SK-N-DZ (cell line): ENCODE measurements at regions not wholly inside any gene's neighbourhood (a gene's known extent, or its start where the extent isn't known, plus 50 kb on each side); places are given as distances from the start of the nearest gene placed in this dataset.
"Not testable (repeated sequence)": the region's sequence is repeated elsewhere in the genome, so short reads cannot be mapped to it uniquely, and the experiment has no call there.

Source experiments
- DNase-seq: peaks from one replicate; pipeline ENCODE4 v3.0.0-alpha.2; 2015; ENCODE audit warnings: low spot score
- small RNA-seq, 2 experiments: library from RNA; depleted of rRNA; stranded (forward); fragments of <200 nt; gene quantifications; one replicate each; pipeline ENCODE3, GENCODE V24; 2014

DNA sequence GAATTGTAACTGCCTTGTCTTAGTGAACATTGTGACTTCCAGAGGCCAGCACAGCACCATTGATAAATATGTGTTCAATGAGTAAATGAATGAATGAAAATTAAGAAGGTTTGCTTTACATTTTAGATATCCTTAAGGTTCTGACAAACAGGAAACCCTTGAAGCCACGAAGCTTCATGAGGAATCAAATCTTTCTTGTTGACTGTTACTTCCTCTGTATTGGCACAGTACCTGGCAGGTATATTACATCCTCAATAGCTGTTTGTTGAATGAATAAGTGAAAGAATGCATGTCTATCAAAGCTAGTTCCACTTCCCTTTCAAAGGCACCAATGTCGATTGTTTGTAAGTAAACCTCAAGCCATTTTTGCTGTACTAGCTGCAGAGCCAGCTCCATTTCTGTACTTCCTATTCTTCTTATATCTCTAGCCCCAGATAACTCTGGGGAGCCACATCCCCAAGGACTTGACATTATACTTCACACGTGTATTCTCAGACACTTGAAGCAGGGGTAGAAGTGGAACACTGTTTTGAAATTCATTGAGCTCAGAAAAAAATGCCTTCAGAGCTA lies 140.3 kb upstream of the RAG2 start:
- DNase-seq, result no peak

DNA sequence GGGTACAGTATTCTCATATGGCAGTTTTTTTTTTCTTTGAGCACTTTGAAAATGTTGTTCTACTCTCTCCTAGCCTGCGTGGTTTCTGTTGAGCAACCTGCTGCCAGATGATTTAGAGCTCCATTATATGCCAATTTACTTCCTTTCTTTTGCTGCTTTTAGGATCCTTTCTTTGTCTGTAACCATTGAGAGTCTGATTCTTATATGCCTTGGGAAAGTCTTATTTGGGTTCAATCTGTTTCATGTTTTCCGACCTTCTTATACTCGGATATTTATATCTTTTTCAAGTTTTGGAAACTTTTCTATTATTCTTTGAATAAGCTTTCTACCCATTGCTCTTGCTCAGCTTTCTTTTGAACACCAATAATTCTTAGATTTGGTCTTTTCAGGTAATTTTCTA lies 138.1 kb upstream of the RAG2 start:
- no peak for DNase-seq

DNA sequence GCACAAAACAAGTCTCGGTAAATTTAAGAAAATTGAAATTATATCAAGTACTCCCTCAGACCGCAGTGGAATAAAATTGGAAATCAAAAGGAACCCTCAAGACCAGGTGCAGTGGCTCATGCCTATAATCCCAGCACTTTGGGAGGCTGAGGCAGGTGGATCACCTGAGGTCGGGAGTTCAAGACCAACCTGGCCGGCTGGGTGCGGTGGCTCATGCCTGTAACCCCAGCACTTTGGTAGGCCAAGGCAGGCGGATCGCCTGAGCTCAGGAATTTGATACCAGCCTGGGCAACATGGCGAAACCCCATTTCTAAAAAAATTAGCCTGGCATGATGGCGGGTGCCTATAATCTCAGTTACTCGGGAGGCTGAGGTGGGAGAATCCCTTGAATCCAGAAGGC lies 135.7 kb upstream of the RAG2 start:
- not testable (repeated sequence) for DNase-seq

DNA sequence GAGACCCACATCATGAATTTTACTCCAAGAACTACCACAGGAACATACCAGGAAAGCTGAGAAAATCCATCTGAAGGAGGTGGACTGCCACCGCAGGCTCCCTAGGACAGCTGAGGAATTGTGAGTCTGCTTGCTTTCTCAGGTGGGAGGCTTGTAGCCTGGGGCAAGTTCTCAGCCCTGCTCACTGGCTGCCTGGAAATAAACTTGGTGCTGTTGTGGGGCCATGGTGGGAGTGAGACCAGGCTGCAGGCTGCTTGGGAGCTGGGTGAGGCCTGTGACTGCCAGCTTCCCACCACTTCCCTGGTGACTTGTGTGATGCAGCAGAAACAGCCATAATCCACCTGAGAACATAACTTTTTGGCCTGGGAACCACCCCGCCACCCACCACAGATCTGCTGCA lies 132.7 kb upstream of the RAG2 start:
- DNase-seq, result no peak

DNA sequence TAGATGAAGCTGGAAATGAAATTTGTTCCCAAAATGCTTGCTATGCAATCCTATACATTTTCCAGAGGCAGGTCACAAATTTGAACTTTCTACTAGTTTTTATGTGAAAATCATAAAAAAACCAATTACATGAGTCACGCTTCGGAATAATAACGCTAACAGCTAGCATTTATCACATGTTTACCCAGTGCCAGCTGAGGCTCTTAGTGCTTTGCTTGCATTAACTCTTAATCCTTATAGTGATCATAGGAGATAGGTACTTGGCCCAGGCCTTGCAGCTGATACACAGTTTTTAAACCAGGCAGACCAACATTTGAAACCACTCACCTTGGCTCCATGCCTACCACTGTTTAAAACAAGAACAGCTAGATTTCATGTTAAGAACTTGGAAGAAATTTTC lies 131.8 kb upstream of the RAG2 start:
- no peak for DNase-seq

DNA sequence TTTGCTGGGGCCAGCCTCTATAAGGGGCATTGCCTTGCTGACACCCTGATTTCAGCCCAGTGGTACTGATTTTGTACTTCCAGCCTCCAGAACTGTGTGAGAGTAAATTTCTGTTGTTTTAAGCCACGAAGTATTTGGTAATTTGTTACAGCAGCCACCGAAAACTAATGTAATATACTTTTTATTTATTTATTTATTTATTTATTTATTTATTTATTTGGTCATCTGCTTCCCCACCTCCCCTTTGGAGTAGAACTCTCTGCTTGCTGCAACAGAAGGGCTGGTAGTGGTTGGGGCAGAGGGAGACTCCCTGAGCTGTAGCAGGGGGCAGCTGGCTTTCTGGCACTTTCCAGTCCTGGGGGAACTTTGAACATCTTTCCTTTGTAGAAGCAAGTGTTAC lies 128.4 kb upstream of the RAG2 start:
- no peak for DNase-seq

DNA sequence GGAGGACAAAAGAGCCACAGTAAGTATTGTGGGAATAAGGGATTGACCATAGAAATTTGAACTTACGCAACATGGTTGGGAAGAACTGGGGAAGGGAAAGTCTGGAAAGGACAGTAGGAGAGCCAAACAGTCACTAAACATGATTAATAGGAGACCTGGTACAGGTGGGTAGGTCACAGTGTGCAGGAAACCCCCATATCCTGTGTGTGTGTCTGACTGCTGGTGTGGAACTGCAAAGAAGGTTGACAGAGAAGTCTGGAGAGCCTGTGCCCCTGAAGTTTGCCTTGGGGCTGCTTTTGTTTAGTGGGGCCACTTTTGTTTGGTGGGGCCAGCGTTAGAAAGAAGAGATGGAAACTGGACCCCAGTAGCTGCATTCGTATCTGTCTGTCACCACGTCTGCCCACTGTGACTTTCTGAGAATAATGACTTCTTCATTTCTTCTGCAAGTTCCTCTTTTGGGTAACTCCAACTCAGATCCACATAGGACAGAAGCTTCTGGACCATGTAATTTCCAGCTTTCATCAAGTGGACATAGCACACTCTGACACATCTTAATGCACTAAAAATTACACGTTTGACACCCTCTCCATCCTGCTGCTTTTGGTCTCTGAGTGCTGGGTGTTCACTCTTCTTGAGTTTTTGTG lies 126.8 kb upstream of the RAG2 start:
- no peak for DNase-seq

DNA sequence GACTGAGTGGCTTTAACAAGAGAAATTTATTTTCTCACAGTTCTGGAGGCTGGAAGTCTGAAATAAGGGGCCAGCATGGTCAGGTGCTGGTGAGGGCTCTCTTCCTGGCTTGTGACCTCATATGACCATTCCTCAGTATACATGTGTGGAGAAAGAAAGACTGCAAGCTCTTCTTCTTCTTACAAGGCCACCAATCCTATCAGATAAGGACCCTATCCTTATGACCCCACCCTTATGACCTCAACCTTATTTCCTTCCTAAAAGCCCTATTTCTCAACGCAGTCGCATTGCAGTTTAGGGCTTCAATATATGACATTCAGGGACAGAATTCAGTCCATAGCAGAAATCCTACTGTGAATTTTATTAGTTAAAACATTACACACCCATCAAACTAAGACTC lies 124.4 kb upstream of the RAG2 start:
- DNase-seq, result no peak

DNA sequence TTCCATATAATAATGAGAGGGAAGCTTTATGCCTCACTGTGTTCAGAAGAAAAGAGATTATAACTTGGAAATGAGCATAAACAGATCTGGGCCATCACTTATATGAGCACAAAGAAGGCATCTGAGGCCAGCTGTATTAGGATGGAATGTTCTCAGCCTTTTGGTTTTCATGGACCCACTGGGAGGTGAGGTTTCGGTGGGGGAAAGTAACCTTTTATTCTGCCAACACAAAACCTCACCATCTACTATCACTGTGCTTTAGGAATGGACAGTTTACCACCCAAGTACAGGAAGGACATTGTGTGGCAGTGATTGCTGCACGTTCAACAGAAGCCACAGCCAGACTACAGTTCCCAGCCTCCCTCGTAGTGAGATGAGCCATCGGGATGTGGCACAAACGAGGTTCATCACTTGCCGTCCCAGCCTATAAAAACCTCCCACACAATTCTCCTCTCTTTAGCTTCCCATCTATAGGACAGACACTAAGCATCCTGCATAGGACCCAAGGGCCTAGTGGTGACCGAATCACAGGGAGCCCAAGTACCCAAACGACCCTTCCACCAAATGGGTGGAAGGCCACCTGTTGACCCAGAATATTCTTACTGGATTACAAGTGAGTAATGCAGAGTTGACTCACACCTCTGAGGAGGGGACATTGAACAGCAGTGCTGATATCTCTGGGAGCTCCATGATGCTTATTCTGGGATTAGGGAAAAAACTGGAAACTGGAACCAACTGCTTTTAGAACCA lies 121.5 kb upstream of the RAG2 start:
- DNase-seq, result no peak

DNA sequence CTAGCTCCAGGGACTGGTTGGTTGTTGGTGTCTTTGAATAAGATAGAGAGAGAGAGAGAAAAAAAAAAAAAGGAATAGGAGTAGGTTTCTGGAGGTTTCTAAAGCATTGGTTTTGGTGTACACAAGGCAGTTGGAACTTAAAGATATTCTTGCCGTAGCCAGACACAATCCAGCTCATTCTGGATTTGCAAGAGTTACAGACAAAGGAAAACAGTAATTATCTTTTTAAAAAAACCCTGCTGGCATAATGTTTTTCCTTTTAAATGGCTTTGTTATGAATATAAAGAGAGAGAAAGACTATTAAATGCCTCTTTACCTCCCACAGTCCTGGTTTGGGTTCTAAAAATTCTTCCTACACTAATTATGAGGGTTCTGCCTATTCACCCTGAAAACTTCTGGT lies 120.4 kb upstream of the RAG2 start:
- no peak for DNase-seq

DNA sequence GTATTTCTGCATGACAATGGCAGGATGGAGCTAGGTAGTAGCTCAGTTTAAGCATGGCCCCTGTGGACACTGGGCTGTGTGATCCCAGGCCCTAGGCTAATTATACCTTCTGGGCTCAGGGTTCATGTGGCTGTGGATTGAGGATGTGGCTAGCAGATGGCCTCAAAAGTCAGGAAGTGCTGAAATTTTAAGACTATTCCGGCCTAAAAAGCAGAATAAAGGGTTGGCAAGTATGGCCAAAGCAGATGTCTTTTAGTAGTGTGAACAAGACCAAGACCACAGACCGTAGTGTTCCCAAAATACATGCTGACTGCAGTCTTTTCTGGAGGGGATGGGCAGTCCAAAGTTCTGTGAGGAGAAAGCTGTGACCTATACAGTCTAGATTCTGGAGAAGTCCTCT lies 115.7 kb upstream of the RAG2 start:
- DNase-seq, result no peak

DNA sequence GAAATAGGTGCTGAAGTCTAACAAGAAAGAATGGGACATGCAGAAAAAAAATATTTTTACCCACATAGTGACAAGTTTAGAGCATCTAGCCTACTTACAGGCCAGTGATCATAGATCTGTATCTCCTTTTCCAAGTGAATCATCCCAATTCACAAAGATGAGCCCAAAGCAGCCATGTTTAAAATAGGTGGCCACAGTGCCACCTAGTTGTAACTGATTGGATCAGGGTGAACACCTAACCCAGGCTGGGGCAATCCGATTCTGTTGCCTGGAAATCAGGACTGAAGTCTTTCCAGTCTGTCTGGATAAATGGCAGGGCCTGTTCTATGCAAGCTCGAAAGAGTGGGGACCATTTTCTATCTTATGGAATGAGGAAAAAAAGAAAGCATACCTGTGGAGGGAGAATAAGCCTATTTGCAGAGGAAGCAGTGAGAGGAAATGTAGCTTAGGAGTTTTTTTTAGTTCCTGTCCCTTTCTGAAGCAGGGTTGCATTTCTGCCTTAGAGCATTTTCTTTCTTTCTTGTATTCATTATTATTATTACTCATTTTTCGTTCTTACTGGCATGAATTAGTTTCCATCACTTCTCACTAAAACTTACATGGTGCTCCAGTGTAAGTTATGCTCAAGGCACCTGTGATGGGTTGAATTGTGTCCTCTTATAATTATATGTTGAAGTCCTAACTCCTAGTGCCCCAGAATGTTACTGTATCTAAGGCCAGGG lies 113.2 kb upstream of the RAG2 start:
- DNase-seq, result no peak

Small RNAs in the stretch of these regions (small RNA-seq; reads per million reads assigned to genes)
- gene RF00322 (0 reads per million in 2 experiments), gene RNU6-99P (0 to 0.03 reads per million in 2 experiments)
